ENCODE measurements at regions not wholly inside any gene's neighbourhood (a gene's known extent, or its start where the extent isn't known, plus 50 kb on each side); places are given as distances from the start of the nearest gene placed in this dataset.

GRCh38 chr2:75353131-75353530 is 153.8 kb upstream of the TACR1 start:
- no peak overlapping the region for H3K27ac ChIP-seq (ENCODE audit: low read depth in 1 of 2, low read length in 2 of 2)
- TF ChIP-seq, protein P1, sequence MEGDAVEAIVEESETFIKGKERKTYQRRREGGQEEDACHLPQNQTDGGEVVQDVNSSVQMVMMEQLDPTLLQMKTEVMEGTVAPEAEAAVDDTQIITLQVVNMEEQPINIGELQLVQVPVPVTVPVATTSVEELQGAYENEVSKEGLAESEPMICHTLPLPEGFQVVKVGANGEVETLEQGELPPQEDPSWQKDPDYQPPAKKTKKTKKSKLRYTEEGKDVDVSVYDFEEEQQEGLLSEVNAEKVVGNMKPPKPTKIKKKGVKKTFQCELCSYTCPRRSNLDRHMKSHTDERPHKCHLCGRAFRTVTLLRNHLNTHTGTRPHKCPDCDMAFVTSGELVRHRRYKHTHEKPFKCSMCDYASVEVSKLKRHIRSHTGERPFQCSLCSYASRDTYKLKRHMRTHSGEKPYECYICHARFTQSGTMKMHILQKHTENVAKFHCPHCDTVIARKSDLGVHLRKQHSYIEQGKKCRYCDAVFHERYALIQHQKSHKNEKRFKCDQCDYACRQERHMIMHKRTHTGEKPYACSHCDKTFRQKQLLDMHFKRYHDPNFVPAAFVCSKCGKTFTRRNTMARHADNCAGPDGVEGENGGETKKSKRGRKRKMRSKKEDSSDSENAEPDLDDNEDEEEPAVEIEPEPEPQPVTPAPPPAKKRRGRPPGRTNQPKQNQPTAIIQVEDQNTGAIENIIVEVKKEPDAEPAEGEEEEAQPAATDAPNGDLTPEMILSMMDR (IDR thresholded peaks at IDR 0.05), result no peak
- H3K9me3 ChIP-seq (replicated peaks in 1 of 2; ENCODE audit: control insufficient read depth in 1 of 2, insufficient read depth in 1 of 2, low read length in 2 of 2), result no peaks in the 10 kb centered on the region
- H4K20me1 ChIP-seq (ENCODE audit: insufficient read depth, low read length), result no peaks in the 10 kb centered on the region
- H3K9ac ChIP-seq (ENCODE audit: insufficient read depth, low read length, poor library complexity, severe bottlenecking), result no peak overlapping the region
- Mint-ChIP-seq H3K4me1 (no peaks in the 10 kb centered on the region), H3K4me3 (no peak overlapping the region), H3K27me3 (ENCODE audit: low read depth in 3 of 3) (peaks cover 0 to 3% (median 0%) of the 10 kb centered on the region in 3 donors), H3K9me3 (peaks cover 0 to 4% (median 0%) of the 10 kb centered on the region in 7 donors), H3K27ac (no peak overlapping the region), H3K36me3 (no peaks in the 10 kb centered on the region)
- no peaks in the 10 kb centered on the region for H3K4me1 ChIP-seq (ENCODE audit: control insufficient read depth in 1 of 2, insufficient read depth in 2 of 2, low read length in 2 of 2)
- no peaks in the 10 kb centered on the region for H3K36me3 ChIP-seq (replicated peaks in 1 of 2; ENCODE audit: control insufficient read depth in 1 of 2, insufficient read depth in 2 of 2, low read length in 2 of 2)
- intact Hi-C loops (cut with micrococcal nuclease), result no loop called here
- no peak for DNase-seq
- no peaks in the 10 kb centered on the region for H3K27me3 ChIP-seq (ENCODE audit: control insufficient read depth in 2 of 2, insufficient read depth in 2 of 2, low read length in 2 of 2)
- H2AFZ ChIP-seq (ENCODE audit: insufficient read depth, low read depth, low read length, poor library complexity, severe bottlenecking), result no peak overlapping the region
- no peaks in the 10 kb centered on the region for H3K79me2 ChIP-seq (ENCODE audit: insufficient read depth, low read length)
- no peak overlapping the region for H3K4me3 ChIP-seq (replicated peaks in 1 of 3; ENCODE audit: low read depth in 2 of 3, low read length in 3 of 3)
- H3K4me2 ChIP-seq (replicated peaks; ENCODE audit: extremely low read depth, low read length, poor library complexity, severe bottlenecking), result no peak overlapping the region

DNA sequence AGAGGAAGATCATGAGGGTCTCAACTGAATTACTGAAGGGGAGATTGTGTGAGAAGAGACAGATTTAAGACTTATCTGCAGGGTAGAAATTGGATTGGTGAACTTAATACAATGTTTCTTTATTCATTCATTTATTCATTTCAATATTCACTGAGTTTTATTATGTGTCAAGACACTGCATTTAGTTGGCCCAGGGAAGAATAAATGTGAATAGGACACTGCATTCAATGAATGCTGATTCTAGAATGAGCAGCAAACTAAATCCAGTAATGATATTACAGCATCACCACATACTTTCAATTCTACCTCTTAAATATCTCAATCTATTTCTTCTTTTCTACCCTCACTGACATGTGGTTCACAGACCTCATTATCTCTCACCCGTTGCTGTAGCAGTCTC is 149.0 kb upstream of the TACR1 start:
- Histone ChIP-seq H2AFZ (ENCODE audit: insufficient read depth, low read depth, low read length, poor library complexity, severe bottlenecking) (no peak overlapping the region), H3K9ac (ENCODE audit: insufficient read depth, low read length, poor library complexity, severe bottlenecking) (no peak overlapping the region), H3K4me2 (replicated peaks; ENCODE audit: extremely low read depth, low read length, poor library complexity, severe bottlenecking) (no peak overlapping the region), H3K27me3 (ENCODE audit: control insufficient read depth in 2 of 2, insufficient read depth in 2 of 2, low read length in 2 of 2) (no peaks in the 10 kb centered on the region), H3K9me3 (replicated peaks in 1 of 2; ENCODE audit: control insufficient read depth in 1 of 2, insufficient read depth in 1 of 2, low read length in 2 of 2) (no peaks in the 10 kb centered on the region), H4K20me1 (ENCODE audit: insufficient read depth, low read length) (no peaks in the 10 kb centered on the region), H3K36me3 (replicated peaks in 1 of 2; ENCODE audit: control insufficient read depth in 1 of 2, insufficient read depth in 2 of 2, low read length in 2 of 2) (no peaks in the 10 kb centered on the region), H3K4me1 (ENCODE audit: control insufficient read depth in 1 of 2, insufficient read depth in 2 of 2, low read length in 2 of 2) (no peaks in the 10 kb centered on the region), H3K79me2 (ENCODE audit: insufficient read depth, low read length) (no peaks in the 10 kb centered on the region), H3K4me3 (replicated peaks in 1 of 3; ENCODE audit: low read depth in 2 of 3, low read length in 3 of 3) (no peak overlapping the region), H3K27ac (ENCODE audit: low read depth in 1 of 2, low read length in 2 of 2) (no peak overlapping the region)
- H3K9me3 Mint-ChIP-seq, result peaks cover 0 to 6% (median 0%) of the 10 kb centered on the region in 7 donors
- H3K4me1 Mint-ChIP-seq, result no peaks in the 10 kb centered on the region
- TF ChIP-seq, protein P1 (IDR thresholded peaks at IDR 0.05), result no peak
- no peak overlapping the region for H3K27ac Mint-ChIP-seq
- intact Hi-C loops (cut with micrococcal nuclease), result no loop called here
- 100% methylated on average over 1 of the region's 1 CpG for WGBS (ENCODE audit: insufficient coverage)
- no peaks in the 10 kb centered on the region for H3K36me3 Mint-ChIP-seq
- H3K27me3 Mint-ChIP-seq (ENCODE audit: low read depth in 3 of 3), result peaks cover 0 to 3% (median 2%) of the 10 kb centered on the region in 3 donors
- no peak overlapping the region for H3K4me3 Mint-ChIP-seq
- DNase-seq, result no peak
